Transverse colon (tissue), 4 donors: ENCODE measurements at regions not wholly inside any gene's neighbourhood (a gene's known extent, or its start where the extent isn't known, plus 50 kb on each side); places are given as distances from the start of the nearest gene placed in this dataset.

ENCODE experiments used
- EP300 ChIP-seq: sonication (generic); formaldehyde crosslinking; IDR thresholded peaks from one replicate; pipeline ENCODE4 v1.6.1; 2017; ENCODE audit warnings: antibody characterized with exemption, low read depth
- POLR2A ChIP-seq: fragments of 450-650 bp; IDR thresholded peaks from one replicate; pipeline ENCODE4 v1.6.1; 2016; ENCODE audit warnings: antibody characterized with exemption, mild to moderate bottlenecking, moderate library complexity
- POLR2AphosphoS5 ChIP-seq, 3 donors: sonication (generic); formaldehyde crosslinking; IDR thresholded peaks; one replicate each; pipeline ENCODE4 v1.6.1; 2016; ENCODE audit warnings: antibody characterized with exemption in 3 of 3
- TF ChIP-seq, protein P1 (sequence below), 5 experiments: fragments of 200-600 bp in 3 of 5; fragments of 450-650 bp in 2 of 5; sonication (generic) in 3 of 5; IDR thresholded peaks; 1 replicate in 2 of 5; 2 replicates in 3 of 5; pipeline ENCODE4 v1.5.1; 2016 to 2017; ENCODE audit warnings: antibody characterized with exemption in 5 of 5, inconsistent platforms in 3 of 5, mild to moderate bottlenecking in 2 of 5, moderate library complexity in 1 of 5

DNA sequence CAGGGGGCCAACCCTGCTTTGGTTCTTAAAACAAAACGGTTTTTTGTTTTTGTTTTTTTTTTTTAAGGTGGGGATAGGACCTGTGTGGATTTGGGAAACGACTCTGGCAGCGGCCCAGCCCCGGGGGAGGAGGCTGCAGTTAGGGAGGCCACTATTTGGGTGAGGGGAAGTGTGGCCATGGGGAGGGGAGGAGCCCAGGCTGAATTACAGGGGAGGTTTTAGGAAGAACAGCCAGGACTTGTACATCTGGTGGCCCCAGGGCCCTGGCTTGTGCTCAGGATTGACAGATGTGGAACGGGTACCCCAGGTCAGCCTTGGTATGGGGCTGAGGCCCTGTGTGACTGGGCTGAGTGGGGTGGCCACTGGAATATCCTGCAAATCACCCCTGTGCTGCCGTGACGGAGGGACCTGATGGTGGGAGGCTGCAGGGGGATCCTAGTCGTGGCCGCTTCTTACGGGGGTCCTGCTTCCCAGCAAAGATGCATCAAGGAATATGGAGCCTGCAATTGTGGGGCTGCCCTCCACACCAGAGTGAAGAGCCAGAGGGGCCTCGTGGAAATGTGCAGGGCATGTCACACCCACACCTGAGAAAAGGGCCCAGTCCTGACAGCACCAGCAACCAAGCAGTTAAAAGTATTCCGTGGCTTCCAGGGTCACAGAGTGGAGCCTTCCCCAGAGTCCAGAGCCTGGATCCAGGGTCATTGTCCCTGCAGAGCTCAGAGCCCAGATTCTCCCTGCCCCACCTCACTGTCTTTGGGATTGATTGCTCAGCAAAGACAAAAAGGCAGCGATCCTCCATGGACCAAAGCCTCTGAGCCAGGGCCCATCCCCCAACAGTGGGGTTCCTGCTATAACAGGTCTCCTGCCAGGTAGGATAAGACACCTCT, 55.2 kb upstream of the WNT7B start:
- TF ChIP-seq, protein P1, sequence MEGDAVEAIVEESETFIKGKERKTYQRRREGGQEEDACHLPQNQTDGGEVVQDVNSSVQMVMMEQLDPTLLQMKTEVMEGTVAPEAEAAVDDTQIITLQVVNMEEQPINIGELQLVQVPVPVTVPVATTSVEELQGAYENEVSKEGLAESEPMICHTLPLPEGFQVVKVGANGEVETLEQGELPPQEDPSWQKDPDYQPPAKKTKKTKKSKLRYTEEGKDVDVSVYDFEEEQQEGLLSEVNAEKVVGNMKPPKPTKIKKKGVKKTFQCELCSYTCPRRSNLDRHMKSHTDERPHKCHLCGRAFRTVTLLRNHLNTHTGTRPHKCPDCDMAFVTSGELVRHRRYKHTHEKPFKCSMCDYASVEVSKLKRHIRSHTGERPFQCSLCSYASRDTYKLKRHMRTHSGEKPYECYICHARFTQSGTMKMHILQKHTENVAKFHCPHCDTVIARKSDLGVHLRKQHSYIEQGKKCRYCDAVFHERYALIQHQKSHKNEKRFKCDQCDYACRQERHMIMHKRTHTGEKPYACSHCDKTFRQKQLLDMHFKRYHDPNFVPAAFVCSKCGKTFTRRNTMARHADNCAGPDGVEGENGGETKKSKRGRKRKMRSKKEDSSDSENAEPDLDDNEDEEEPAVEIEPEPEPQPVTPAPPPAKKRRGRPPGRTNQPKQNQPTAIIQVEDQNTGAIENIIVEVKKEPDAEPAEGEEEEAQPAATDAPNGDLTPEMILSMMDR (IDR thresholded peaks at IDR 0.05): no peak
- TF ChIP-seq POLR2A: no peak
- TF ChIP-seq POLR2AphosphoS5 (IDR thresholded peaks at IDR 0.05): no peak
- no peak for TF ChIP-seq EP300
